Uterus (tissue), 2 donors: ENCODE measurements at regions not wholly inside any gene's neighbourhood (a gene's known extent, or its start where the extent isn't known, plus 50 kb on each side); places are given as distances from the start of the nearest gene placed in this dataset.

Experiments used
- POLR2A ChIP-seq, 2 donors: fragments of 450-650 bp; IDR thresholded peaks; one replicate each; pipeline ENCODE4 v1.6.1; 2016; ENCODE audit warnings: antibody characterized with exemption in 2 of 2, mild to moderate bottlenecking in 1 of 2, moderate library complexity in 1 of 2
- TF ChIP-seq, protein P1 (sequence below), 4 experiments: fragments of 200-600 bp in 2 of 4; fragments of 450-650 bp in 2 of 4; sonication (generic) in 2 of 4; IDR thresholded peaks; one replicate each; pipeline ENCODE4 v1.5.1; 2016 to 2019; ENCODE audit warnings: antibody characterized with exemption in 4 of 4, mild to moderate bottlenecking in 2 of 4, moderate library complexity in 1 of 4

DNA sequence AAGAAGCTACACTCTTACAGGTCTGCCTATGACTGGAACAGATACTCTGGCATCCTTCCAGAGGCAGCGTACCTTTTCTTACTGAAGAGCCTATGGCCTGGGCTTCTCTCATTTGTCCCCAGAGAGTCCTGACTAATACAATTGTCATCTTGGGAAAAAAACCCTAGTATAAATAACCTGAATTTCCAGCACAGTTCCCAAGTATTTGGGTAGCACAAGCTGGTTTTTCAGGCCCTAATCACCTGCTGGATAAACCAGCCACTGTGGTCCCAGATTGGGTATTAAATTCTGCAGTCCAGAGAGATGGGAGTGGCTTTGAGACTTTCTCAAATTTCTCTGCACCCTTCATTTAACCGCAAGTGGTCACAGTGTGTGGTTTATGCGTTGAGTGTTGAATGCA, 186.8 kb upstream of the NEBL start:
- TF ChIP-seq, protein P1, sequence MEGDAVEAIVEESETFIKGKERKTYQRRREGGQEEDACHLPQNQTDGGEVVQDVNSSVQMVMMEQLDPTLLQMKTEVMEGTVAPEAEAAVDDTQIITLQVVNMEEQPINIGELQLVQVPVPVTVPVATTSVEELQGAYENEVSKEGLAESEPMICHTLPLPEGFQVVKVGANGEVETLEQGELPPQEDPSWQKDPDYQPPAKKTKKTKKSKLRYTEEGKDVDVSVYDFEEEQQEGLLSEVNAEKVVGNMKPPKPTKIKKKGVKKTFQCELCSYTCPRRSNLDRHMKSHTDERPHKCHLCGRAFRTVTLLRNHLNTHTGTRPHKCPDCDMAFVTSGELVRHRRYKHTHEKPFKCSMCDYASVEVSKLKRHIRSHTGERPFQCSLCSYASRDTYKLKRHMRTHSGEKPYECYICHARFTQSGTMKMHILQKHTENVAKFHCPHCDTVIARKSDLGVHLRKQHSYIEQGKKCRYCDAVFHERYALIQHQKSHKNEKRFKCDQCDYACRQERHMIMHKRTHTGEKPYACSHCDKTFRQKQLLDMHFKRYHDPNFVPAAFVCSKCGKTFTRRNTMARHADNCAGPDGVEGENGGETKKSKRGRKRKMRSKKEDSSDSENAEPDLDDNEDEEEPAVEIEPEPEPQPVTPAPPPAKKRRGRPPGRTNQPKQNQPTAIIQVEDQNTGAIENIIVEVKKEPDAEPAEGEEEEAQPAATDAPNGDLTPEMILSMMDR (IDR thresholded peaks at IDR 0.05) = no peak
- TF ChIP-seq POLR2A (IDR thresholded peaks at IDR 0.05) = no peak
